ENCODE measurements at regions not wholly inside any gene's neighbourhood (a gene's known extent, or its start where the extent isn't known, plus 50 kb on each side); places are given as distances from the start of the nearest gene placed in this dataset.

- TF ChIP-seq CTCF (IDR thresholded peaks at IDR 0.05) = no peak
- TF ChIP-seq EP300 (IDR thresholded peaks at IDR 0.05) = no peak
- no peak for TF ChIP-seq POLR2AphosphoS5 (IDR thresholded peaks at IDR 0.05)
- TF ChIP-seq POLR2A (IDR thresholded peaks at IDR 0.05; ENCODE audit: low read depth) = no peak
Measured at GRCh38 chr14:99075771-99076375, 196.1 kb downstream of the BCL11B start.
